ENCODE measurements at regions not wholly inside any gene's neighbourhood (a gene's known extent, or its start where the extent isn't known, plus 50 kb on each side); places are given as distances from the start of the nearest gene placed in this dataset.

DNA sequence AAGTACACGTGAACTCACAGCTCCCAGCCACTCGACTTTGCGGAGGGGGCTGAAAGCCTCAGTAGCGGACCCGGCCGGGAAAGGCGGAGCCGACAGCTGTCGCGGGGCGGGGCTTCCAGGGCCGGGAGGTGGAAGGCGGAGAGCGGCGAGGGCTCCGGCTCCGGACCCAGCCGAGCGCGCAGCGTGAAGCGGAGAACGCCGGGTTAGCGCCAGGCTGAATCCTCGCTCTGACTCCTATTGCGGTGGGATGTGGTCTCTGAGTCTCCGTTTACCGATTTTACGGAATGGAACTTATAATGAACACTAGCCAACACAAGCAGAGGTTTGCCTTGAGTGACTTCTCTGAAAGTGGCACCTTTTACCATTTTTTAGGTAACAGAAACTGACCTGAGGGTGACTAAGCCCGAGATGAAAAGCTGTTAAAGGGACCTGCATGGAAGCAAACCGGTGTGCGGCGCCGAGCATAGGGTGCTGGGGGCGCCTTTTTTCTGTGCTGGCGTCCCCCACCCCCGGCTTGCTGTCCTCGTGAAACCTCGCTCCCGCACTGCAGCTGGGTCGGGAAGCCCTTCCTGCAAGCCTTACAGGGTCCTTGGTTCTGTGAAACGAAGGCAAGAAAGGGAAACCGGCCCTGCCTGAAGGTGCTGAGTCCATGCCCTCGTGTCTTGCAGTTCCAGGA lies 72.9 kb downstream of the EN1 start:
- no peak overlapping the region for H2AK5ac ChIP-seq (ENCODE audit: low read length, severe bottlenecking)
- H3K27ac ChIP-seq (ENCODE audit: low read length, poor library complexity, severe bottlenecking), result no peak overlapping the region
- H3K4me2 ChIP-seq (ENCODE audit: low read length, poor library complexity, severe bottlenecking), result peak overlapping the region; percentile 73
- no peak overlapping the region for H2AFZ ChIP-seq (ENCODE audit: low read depth, low read length)
- H3K18ac ChIP-seq (ENCODE audit: low read depth in 1 of 2, low read length in 2 of 2), result no peak overlapping the region
- H4K91ac ChIP-seq (ENCODE audit: low read length), result no peak overlapping the region
- DNase-seq, result no peak
- no peaks in the 10 kb centered on the region for H3K36me3 ChIP-seq (ENCODE audit: control insufficient read depth in 1 of 2, insufficient read depth in 2 of 2, low read depth in 1 of 2, low read length in 2 of 2)
- WGBS, result under 1% methylated on average over 39 of the region's 45 CpGs
- no peak overlapping the region for H3K23ac ChIP-seq (ENCODE audit: low read length in 2 of 2)
- H2BK12ac ChIP-seq (ENCODE audit: low read length in 2 of 2), result no peak overlapping the region
- H3K9ac ChIP-seq (ENCODE audit: low read length), result peak overlapping the region; percentile 84
- H4K8ac ChIP-seq (ENCODE audit: low read length), result no peak overlapping the region
- H3K4me3 ChIP-seq (ENCODE audit: insufficient read depth in 1 of 2, low read depth in 1 of 2, low read length in 2 of 2), result peak overlapping the region in 1 of 2 experiments; percentile 86
- no peak overlapping the region for H2BK5ac ChIP-seq (ENCODE audit: low read depth, low read length, poor library complexity, severe bottlenecking)
- H3K79me1 ChIP-seq (replicated peaks; ENCODE audit: low read length, poor library complexity, severe bottlenecking), result no peaks in the 10 kb centered on the region
- H3K4ac ChIP-seq (ENCODE audit: low read depth in 1 of 2, low read length in 2 of 2), result no peak overlapping the region
- peaks cover 5% of the 10 kb centered on the region for H3K4me1 ChIP-seq (ENCODE audit: control insufficient read depth, insufficient read depth, low read depth, low read length)
- H2BK120ac ChIP-seq (ENCODE audit: low read depth, low read length), result no peak overlapping the region
- no peak overlapping the region for H3K14ac ChIP-seq (ENCODE audit: low read length in 2 of 2)
- H3K9me3 ChIP-seq (ENCODE audit: control insufficient read depth, low read length), result no peaks in the 10 kb centered on the region
- no peak overlapping the region for H2BK15ac ChIP-seq (ENCODE audit: low read depth, poor library complexity, severe bottlenecking)
- H3K27me3 ChIP-seq (ENCODE audit: control insufficient read depth in 1 of 2, insufficient read depth in 1 of 2, low read length in 2 of 2), result peaks cover 13 to 20% of the 10 kb centered on the region in 2 experiments

- Histone ChIP-seq H2AFZ (ENCODE audit: low read depth, low read length) (no peak overlapping the region), H2AK5ac (ENCODE audit: low read length, severe bottlenecking) (no peak overlapping the region), H2BK5ac (ENCODE audit: low read depth, low read length, poor library complexity, severe bottlenecking) (no peak overlapping the region), H3K79me1 (replicated peaks; ENCODE audit: low read length, poor library complexity, severe bottlenecking) (no peaks in the 10 kb centered on the region), H3K9ac (ENCODE audit: low read length) (peak overlapping the region; percentile 84), H3K23ac (ENCODE audit: low read length in 2 of 2) (no peak overlapping the region), H2BK12ac (ENCODE audit: low read length in 2 of 2) (no peak overlapping the region), H4K8ac (ENCODE audit: low read length) (no peak overlapping the region), H4K91ac (ENCODE audit: low read length) (no peak overlapping the region), H2BK120ac (ENCODE audit: low read depth, low read length) (no peak overlapping the region), H3K18ac (ENCODE audit: low read depth in 1 of 2, low read length in 2 of 2) (no peak overlapping the region), H3K27ac (ENCODE audit: low read length, poor library complexity, severe bottlenecking) (no peak overlapping the region), H3K36me3 (ENCODE audit: control insufficient read depth in 1 of 2, insufficient read depth in 2 of 2, low read depth in 1 of 2, low read length in 2 of 2) (no peaks in the 10 kb centered on the region), H3K14ac (ENCODE audit: low read length in 2 of 2) (no peak overlapping the region), H2BK15ac (ENCODE audit: low read depth, poor library complexity, severe bottlenecking) (no peak overlapping the region), H3K27me3 (ENCODE audit: control insufficient read depth in 1 of 2, insufficient read depth in 1 of 2, low read length in 2 of 2) (peaks cover 13 to 20% of the 10 kb centered on the region in 2 experiments), H3K4me3 (ENCODE audit: insufficient read depth in 1 of 2, low read depth in 1 of 2, low read length in 2 of 2) (peak overlapping the region in 1 of 2 experiments; percentile 86), H3K4me1 (ENCODE audit: control insufficient read depth, insufficient read depth, low read depth, low read length) (peaks cover 5% of the 10 kb centered on the region), H3K4ac (ENCODE audit: low read depth in 1 of 2, low read length in 2 of 2) (no peak overlapping the region), H3K9me3 (ENCODE audit: control insufficient read depth, low read length) (no peaks in the 10 kb centered on the region), H3K4me2 (ENCODE audit: low read length, poor library complexity, severe bottlenecking) (no peak overlapping the region)
- WGBS, result 82% methylated on average over 7 of the region's 7 CpGs
- DNase-seq, result no peak
Measured at GRCh38 chr2:118773826-118774225, 73.6 kb downstream of the EN1 start.

GRCh38 chr2:118772487-118773200 lies 74.8 kb downstream of the EN1 start:
- no peak overlapping the region for H2BK15ac ChIP-seq (ENCODE audit: low read depth, poor library complexity, severe bottlenecking)
- H2BK12ac ChIP-seq (ENCODE audit: low read length in 2 of 2), result no peak overlapping the region
- no peak overlapping the region for H2AFZ ChIP-seq (ENCODE audit: low read depth, low read length)
- 91% methylated on average over 21 of the region's 22 CpGs for WGBS
- H3K27ac ChIP-seq (ENCODE audit: low read length, poor library complexity, severe bottlenecking), result no peak overlapping the region
- no peak overlapping the region for H4K91ac ChIP-seq (ENCODE audit: low read length)
- H3K79me1 ChIP-seq (replicated peaks; ENCODE audit: low read length, poor library complexity, severe bottlenecking), result no peaks in the 10 kb centered on the region
- H3K27me3 ChIP-seq (ENCODE audit: control insufficient read depth in 1 of 2, insufficient read depth in 1 of 2, low read length in 2 of 2), result peaks cover 13 to 20% of the 10 kb centered on the region in 2 experiments
- H4K8ac ChIP-seq (ENCODE audit: low read length), result no peak overlapping the region
- no peak overlapping the region for H3K4me2 ChIP-seq (ENCODE audit: low read length, poor library complexity, severe bottlenecking)
- H3K36me3 ChIP-seq (ENCODE audit: control insufficient read depth in 1 of 2, insufficient read depth in 2 of 2, low read depth in 1 of 2, low read length in 2 of 2), result no peaks in the 10 kb centered on the region
- no peak overlapping the region for H3K23ac ChIP-seq (ENCODE audit: low read length in 2 of 2)
- no peak overlapping the region for H3K18ac ChIP-seq (ENCODE audit: low read depth in 1 of 2, low read length in 2 of 2)
- H2BK120ac ChIP-seq (ENCODE audit: low read depth, low read length), result no peak overlapping the region
- DNase-seq, result no peak
- no peak overlapping the region for H2AK5ac ChIP-seq (ENCODE audit: low read length, severe bottlenecking)
- H3K4ac ChIP-seq (ENCODE audit: low read depth in 1 of 2, low read length in 2 of 2), result no peak overlapping the region
- no peaks in the 10 kb centered on the region for H3K9me3 ChIP-seq (ENCODE audit: control insufficient read depth, low read length)
- H2BK5ac ChIP-seq (ENCODE audit: low read depth, low read length, poor library complexity, severe bottlenecking), result no peak overlapping the region
- peaks cover 5% of the 10 kb centered on the region for H3K4me1 ChIP-seq (ENCODE audit: control insufficient read depth, insufficient read depth, low read depth, low read length)
- H3K4me3 ChIP-seq (ENCODE audit: insufficient read depth in 1 of 2, low read depth in 1 of 2, low read length in 2 of 2), result no peak overlapping the region
- no peak overlapping the region for H3K9ac ChIP-seq (ENCODE audit: low read length)
- no peak overlapping the region for H3K14ac ChIP-seq (ENCODE audit: low read length in 2 of 2)

DNA sequence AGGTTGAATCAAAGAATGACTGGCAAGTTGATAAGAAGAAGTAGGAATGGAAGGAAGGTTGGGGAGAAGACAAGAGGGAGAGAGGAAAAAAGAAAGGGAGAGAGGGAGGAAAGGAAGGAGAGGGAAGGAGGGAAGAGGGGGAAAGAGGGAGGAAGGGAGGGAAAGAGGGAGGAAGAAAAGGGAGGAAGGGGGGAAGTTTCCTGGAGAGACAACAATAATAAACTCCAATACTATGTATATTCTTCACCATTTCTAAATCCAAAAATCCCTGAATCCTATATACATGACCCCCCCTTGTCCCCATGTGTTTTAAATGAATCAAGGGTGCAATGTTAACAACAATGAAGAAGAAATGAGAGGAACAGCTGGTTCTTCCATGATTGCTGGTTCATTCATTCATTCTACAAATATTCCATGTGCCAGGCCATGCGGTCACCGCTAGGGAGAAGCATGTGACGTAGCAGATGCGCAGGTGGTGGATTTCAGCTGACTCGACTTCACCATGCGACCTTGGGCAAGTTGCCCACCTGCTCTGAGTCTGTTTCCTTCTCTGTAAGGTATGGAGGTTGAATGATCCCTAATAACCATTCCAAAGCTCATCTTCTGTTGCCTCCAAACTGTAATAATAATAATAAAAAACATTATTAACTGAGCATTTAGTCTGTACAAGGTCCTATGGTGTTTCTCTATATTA lies 77.6 kb downstream of the EN1 start:
- Histone ChIP-seq H2AFZ (ENCODE audit: low read depth, low read length) (no peak overlapping the region), H4K91ac (ENCODE audit: low read length) (no peak overlapping the region), H3K9me3 (ENCODE audit: control insufficient read depth, low read length) (no peaks in the 10 kb centered on the region), H3K4ac (ENCODE audit: low read depth in 1 of 2, low read length in 2 of 2) (no peak overlapping the region), H3K4me2 (ENCODE audit: low read length, poor library complexity, severe bottlenecking) (no peak overlapping the region), H2BK5ac (ENCODE audit: low read depth, low read length, poor library complexity, severe bottlenecking) (no peak overlapping the region), H3K79me1 (replicated peaks; ENCODE audit: low read length, poor library complexity, severe bottlenecking) (no peaks in the 10 kb centered on the region), H2BK120ac (ENCODE audit: low read depth, low read length) (no peak overlapping the region), H3K14ac (ENCODE audit: low read length in 2 of 2) (no peak overlapping the region), H3K36me3 (ENCODE audit: control insufficient read depth in 1 of 2, insufficient read depth in 2 of 2, low read depth in 1 of 2, low read length in 2 of 2) (no peaks in the 10 kb centered on the region), H3K27me3 (ENCODE audit: control insufficient read depth in 1 of 2, insufficient read depth in 1 of 2, low read length in 2 of 2) (peaks cover 12 to 20% of the 10 kb centered on the region in 2 experiments), H2BK15ac (ENCODE audit: low read depth, poor library complexity, severe bottlenecking) (no peak overlapping the region), H3K23ac (ENCODE audit: low read length in 2 of 2) (no peak overlapping the region), H2AK5ac (ENCODE audit: low read length, severe bottlenecking) (no peak overlapping the region), H3K4me1 (ENCODE audit: control insufficient read depth, insufficient read depth, low read depth, low read length) (peaks cover 4% of the 10 kb centered on the region), H3K18ac (ENCODE audit: low read depth in 1 of 2, low read length in 2 of 2) (no peak overlapping the region), H3K27ac (ENCODE audit: low read length, poor library complexity, severe bottlenecking) (no peak overlapping the region), H3K9ac (ENCODE audit: low read length) (no peak overlapping the region), H2BK12ac (ENCODE audit: low read length in 2 of 2) (no peak overlapping the region), H4K8ac (ENCODE audit: low read length) (no peak overlapping the region), H3K4me3 (ENCODE audit: insufficient read depth in 1 of 2, low read depth in 1 of 2, low read length in 2 of 2) (no peak overlapping the region)
- no peak for DNase-seq
- 80% methylated on average over 6 of the region's 6 CpGs for WGBS
